HL-60 (cell line): ENCODE measurements at regions not wholly inside any gene's neighbourhood (a gene's known extent, or its start where the extent isn't known, plus 50 kb on each side); places are given as distances from the start of the nearest gene placed in this dataset.

Source experiments
- DNase-seq, 2 experiments: peaks; one replicate each; pipeline ENCODE4 v3.0.0-alpha.2; 2010 to 2020; ENCODE audit warnings: low read depth in 1 of 2, low spot score in 1 of 2
- H3K27ac ChIP-seq: fragments of 250-450 bp; sonication (Bioruptor Pico); replicated peaks from 2 replicates; pipeline ENCODE4 v1.5.1; 2020; ENCODE audit warnings: mild to moderate bottlenecking, moderate library complexity
- H3K27me3 ChIP-seq: fragments of 250-450 bp; sonication (Bioruptor Pico); 2 replicates; pipeline ENCODE4 v1.5.1; 2021; ENCODE audit warnings: mild to moderate bottlenecking, moderate library complexity; ENCODE audit not compliant: insufficient read depth, poor library complexity, severe bottlenecking
- H3K4me3 ChIP-seq: replicated peaks from 2 replicates; pipeline ENCODE4 v1.5.1; 2011; ENCODE audit warnings: mild to moderate bottlenecking, control low read depth, low read length; ENCODE audit not compliant: insufficient read depth
- GABPA ChIP-seq: IDR thresholded peaks from 2 replicates; pipeline ENCODE4 v1.6.1; 2012; ENCODE audit warnings: low read depth
- POLR2AphosphoS5 ChIP-seq: IDR thresholded peaks from 2 replicates; pipeline ENCODE4 v1.6.1; 2012; ENCODE audit warnings: low read depth
- SPI1 ChIP-seq: IDR thresholded peaks from 2 replicates; pipeline ENCODE4 v1.6.1; 2012; ENCODE audit warnings: low read depth, mild to moderate bottlenecking, borderline replicate concordance
- TF ChIP-seq, protein P1 (sequence below): IDR thresholded peaks from 2 replicates; pipeline ENCODE4 v1.6.1; 2012; ENCODE audit warnings: low read depth; ENCODE audit not compliant: insufficient replicate concordance
- TF ChIP-seq, protein P2 (sequence below): IDR thresholded peaks from one replicate; pipeline ENCODE4 v1.5.1; 2011; ENCODE audit warnings: low read length, control low read depth, inconsistent platforms; ENCODE audit not compliant: insufficient read depth

DNA sequence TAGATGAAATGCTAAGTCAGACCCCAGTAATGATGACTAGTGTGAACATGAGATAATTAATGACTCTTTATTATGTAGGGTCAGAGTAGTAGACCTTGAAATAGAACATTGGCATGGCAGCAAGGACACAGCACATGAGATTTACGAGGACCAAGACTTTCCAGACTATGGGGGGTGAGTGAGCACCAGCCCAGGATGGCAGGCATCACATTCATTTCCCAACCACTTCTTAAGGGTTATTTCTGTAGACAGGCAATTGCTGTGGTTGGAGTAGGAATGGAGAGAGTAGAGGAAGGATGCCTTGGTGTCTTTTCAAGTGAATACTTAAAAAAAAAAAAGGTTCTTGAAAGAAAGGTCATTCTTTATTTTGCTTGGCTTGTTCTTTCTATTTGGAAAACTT lies 189.4 kb upstream of the DYRK2 start:
- peaks cover 9% of the 10 kb centered on the region for H3K27me3 ChIP-seq
- no peak for DNase-seq
- H3K4me3 ChIP-seq = no peak overlapping the region
- TF ChIP-seq, protein P1, sequence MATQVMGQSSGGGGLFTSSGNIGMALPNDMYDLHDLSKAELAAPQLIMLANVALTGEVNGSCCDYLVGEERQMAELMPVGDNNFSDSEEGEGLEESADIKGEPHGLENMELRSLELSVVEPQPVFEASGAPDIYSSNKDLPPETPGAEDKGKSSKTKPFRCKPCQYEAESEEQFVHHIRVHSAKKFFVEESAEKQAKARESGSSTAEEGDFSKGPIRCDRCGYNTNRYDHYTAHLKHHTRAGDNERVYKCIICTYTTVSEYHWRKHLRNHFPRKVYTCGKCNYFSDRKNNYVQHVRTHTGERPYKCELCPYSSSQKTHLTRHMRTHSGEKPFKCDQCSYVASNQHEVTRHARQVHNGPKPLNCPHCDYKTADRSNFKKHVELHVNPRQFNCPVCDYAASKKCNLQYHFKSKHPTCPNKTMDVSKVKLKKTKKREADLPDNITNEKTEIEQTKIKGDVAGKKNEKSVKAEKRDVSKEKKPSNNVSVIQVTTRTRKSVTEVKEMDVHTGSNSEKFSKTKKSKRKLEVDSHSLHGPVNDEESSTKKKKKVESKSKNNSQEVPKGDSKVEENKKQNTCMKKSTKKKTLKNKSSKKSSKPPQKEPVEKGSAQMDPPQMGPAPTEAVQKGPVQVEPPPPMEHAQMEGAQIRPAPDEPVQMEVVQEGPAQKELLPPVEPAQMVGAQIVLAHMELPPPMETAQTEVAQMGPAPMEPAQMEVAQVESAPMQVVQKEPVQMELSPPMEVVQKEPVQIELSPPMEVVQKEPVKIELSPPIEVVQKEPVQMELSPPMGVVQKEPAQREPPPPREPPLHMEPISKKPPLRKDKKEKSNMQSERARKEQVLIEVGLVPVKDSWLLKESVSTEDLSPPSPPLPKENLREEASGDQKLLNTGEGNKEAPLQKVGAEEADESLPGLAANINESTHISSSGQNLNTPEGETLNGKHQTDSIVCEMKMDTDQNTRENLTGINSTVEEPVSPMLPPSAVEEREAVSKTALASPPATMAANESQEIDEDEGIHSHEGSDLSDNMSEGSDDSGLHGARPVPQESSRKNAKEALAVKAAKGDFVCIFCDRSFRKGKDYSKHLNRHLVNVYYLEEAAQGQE = no peak
- TF ChIP-seq POLR2AphosphoS5 (no peak), SPI1 (no peak), GABPA (no peak)
- TF ChIP-seq, protein P2, sequence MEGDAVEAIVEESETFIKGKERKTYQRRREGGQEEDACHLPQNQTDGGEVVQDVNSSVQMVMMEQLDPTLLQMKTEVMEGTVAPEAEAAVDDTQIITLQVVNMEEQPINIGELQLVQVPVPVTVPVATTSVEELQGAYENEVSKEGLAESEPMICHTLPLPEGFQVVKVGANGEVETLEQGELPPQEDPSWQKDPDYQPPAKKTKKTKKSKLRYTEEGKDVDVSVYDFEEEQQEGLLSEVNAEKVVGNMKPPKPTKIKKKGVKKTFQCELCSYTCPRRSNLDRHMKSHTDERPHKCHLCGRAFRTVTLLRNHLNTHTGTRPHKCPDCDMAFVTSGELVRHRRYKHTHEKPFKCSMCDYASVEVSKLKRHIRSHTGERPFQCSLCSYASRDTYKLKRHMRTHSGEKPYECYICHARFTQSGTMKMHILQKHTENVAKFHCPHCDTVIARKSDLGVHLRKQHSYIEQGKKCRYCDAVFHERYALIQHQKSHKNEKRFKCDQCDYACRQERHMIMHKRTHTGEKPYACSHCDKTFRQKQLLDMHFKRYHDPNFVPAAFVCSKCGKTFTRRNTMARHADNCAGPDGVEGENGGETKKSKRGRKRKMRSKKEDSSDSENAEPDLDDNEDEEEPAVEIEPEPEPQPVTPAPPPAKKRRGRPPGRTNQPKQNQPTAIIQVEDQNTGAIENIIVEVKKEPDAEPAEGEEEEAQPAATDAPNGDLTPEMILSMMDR = no peak
- H3K27ac ChIP-seq = no peak overlapping the region

DNA sequence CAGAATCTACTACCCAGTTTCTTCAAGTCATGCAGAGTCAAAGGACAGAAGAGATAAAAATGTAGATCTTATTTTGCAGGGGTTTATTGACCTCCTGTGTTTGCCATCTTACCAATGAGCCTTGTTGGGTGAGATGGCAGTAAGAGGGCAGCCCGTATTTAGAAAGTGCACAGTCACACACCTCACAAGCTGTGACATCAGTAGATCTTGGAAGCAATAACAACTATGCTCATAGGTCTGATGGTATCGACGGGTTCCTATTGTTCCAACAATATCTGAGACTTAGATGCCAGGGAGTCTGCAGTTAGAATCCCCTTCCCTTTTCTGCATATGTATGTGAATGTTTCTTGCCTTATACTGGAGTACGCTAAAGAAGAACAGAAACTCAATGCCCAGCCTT lies 189.0 kb upstream of the DYRK2 start:
- Histone ChIP-seq H3K4me3 (no peak overlapping the region), H3K27ac (no peak overlapping the region), H3K27me3 (peaks cover 9% of the 10 kb centered on the region)
- no peak for DNase-seq
- no peak for TF ChIP-seq SPI1
- TF ChIP-seq, protein P1 = no peak

DNA sequence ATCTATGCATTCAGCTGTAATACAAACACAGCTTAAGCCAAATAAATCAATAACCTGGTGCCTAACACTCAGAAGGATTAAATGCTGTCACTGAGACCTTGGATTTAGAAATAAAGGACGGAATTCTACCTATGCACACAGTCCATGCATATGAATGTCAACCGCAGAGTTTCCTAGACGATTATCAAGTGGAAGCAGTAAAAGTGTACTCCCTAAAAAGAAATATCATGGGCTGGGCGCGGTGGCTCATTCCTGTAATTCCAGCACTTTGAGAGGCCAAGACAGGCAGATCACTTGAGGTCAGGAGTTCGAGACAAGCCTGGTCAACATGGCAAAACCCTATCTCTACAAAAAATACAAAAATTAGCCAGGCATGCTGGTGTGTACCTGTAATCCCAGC lies 188.2 kb upstream of the DYRK2 start:
- no peak for TF ChIP-seq SPI1
- TF ChIP-seq, protein P1 = no peak
- TF ChIP-seq POLR2AphosphoS5 = no peak
- TF ChIP-seq, protein P2 = no peak
- no peak for TF ChIP-seq GABPA
- H3K27ac ChIP-seq = no peak overlapping the region
- peaks cover 7% of the 10 kb centered on the region for H3K27me3 ChIP-seq
- H3K4me3 ChIP-seq = no peak overlapping the region
- no peak for DNase-seq
